Omental fat pad (tissue), 3 donors: ENCODE measurements at regions not wholly inside any gene's neighbourhood (a gene's known extent, or its start where the extent isn't known, plus 50 kb on each side); places are given as distances from the start of the nearest gene placed in this dataset.

Experiments used
- ATAC-seq: fragments of 150-250 bp; one replicate; pipeline ENCODE4 v1.9.1; 2016; ENCODE audit warnings: mild to moderate bottlenecking, moderate library complexity; ENCODE audit not compliant: low FRiP score
- DNase-seq: peaks from one replicate; pipeline ENCODE4 v3.0.0-alpha.2; 2019; ENCODE audit warnings: low spot score
- TF ChIP-seq, protein P1 (sequence below), 3 donors: fragments of 450-650 bp; IDR thresholded peaks; one replicate each; pipeline ENCODE4 v1.5.1; 2016 to 2017; ENCODE audit warnings: antibody characterized with exemption in 3 of 3, mild to moderate bottlenecking in 3 of 3, moderate library complexity in 2 of 3

GRCh38 chr1:244341455-244342450 lies 110.0 kb downstream of the ADSS2 start:
- no peak for DNase-seq
- no peak for ATAC-seq
- TF ChIP-seq, protein P1, sequence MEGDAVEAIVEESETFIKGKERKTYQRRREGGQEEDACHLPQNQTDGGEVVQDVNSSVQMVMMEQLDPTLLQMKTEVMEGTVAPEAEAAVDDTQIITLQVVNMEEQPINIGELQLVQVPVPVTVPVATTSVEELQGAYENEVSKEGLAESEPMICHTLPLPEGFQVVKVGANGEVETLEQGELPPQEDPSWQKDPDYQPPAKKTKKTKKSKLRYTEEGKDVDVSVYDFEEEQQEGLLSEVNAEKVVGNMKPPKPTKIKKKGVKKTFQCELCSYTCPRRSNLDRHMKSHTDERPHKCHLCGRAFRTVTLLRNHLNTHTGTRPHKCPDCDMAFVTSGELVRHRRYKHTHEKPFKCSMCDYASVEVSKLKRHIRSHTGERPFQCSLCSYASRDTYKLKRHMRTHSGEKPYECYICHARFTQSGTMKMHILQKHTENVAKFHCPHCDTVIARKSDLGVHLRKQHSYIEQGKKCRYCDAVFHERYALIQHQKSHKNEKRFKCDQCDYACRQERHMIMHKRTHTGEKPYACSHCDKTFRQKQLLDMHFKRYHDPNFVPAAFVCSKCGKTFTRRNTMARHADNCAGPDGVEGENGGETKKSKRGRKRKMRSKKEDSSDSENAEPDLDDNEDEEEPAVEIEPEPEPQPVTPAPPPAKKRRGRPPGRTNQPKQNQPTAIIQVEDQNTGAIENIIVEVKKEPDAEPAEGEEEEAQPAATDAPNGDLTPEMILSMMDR (IDR thresholded peaks at IDR 0.05): no peak

DNA sequence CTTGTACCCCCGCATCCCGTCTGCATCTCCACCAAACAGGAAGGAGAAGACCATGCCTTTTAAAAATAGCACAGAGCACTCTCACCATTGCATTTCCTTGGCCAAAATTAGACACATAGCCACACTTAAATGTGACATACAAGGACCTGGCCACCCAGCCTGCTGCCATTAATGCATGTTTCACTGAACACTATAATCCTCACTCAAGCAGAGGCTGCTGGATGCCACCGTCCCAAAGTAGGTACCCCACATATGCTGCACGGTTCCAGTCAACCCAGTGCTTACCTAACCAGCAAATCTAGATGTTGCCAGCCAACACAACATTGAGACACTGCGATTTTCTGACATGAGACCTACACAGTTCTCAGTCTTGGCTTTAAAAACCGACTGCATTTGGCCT lies 107.7 kb downstream of the ADSS2 start:
- TF ChIP-seq, protein P1 (IDR thresholded peaks at IDR 0.05): no peak
- DNase-seq (no peak), ATAC-seq (no peak)

- ATAC-seq (no peak), DNase-seq (no peak)
- TF ChIP-seq, protein P1 (IDR thresholded peaks at IDR 0.05): no peak
Observed at GRCh38 chr1:244346972-244347618, 104.6 kb downstream of the ADSS2 start.

DNA sequence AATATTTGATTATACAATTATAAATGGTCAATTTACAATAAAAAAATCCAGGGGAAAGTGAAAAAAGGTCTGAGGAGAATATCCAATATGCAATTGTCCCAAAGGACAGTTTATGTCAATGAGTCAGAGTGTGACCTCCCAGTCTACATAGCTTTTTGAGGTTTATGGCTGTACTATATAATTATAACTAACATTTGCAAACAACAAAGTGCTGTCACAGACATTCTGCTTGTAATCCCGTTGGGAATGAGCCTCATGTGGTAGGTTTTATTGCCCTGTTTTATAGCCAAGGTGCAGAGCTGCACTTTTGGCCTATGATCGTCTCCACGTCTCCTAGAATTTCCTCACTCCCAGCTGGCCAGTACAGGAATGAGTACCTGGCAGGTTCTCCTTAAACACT lies 103.8 kb downstream of the ADSS2 start:
- DNase-seq (no peak), ATAC-seq (no peak)
- TF ChIP-seq, protein P1 (IDR thresholded peaks at IDR 0.05): no peak

DNA sequence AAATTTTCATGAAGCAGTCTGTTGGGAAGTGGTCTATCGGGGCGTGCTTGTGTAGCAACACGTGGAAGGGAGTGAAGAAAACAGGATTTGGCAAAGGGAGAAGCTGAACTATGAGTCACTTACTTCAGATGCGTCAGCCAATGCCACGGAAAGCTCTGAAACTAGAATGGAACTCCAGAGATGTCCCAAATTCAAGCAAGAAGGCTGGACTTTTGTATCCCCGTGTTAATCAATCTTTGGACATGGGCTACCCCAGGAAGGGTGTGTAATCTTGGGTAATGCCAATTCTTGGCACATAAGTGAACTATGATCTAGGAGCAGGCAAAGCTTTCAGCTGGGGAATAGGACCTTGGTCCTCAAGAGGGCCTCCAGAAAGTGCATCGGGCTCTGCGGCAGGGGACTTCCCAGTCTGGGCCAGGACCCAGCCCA lies 102.6 kb downstream of the ADSS2 start:
- ATAC-seq (peak; percentile 60), DNase-seq (no peak)
- TF ChIP-seq, protein P1 (IDR thresholded peaks at IDR 0.05): no peak

GRCh38 chr1:244349581-244350001 lies 102.1 kb downstream of the ADSS2 start:
- ATAC-seq (no peak), DNase-seq (no peak)
- TF ChIP-seq, protein P1 (IDR thresholded peaks at IDR 0.05): no peak
